PC-3 (cell line): ENCODE measurements at regions not wholly inside any gene's neighbourhood (a gene's known extent, or its start where the extent isn't known, plus 50 kb on each side); places are given as distances from the start of the nearest gene placed in this dataset.

ENCODE experiments used
- ATAC-seq: fragments of 200-7000 bp; cut with Tn5 transposase; 2 replicates; pipeline ENCODE4 v1.9.1; 2020; ENCODE audit warnings: mild to moderate bottlenecking, moderate library complexity
- BruUV-seq: library from RNA; stranded (reverse); fragments of 400-500 nt; replicated peaks from 2 replicates; lab custom pipeline; 2021; lab: Mats Ljungman, UMichigan
- CTCF ChIA-PET: fragments of 300-600 bp; sonication (Branson Sonifier 250); formaldehyde crosslinking; loops from one replicate; lab custom pipeline; 2022; ENCODE audit warnings: antibody characterized with exemption; lab: Charles Lee
- POLR2A ChIA-PET: fragments of 300-600 bp; sonication (Branson Sonifier 250); formaldehyde crosslinking; loops from one replicate; lab custom pipeline; 2022; ENCODE audit warnings: antibody characterized with exemption; ENCODE audit not compliant: unreplicated experiment; lab: Charles Lee
- DNase-seq: peaks from one replicate; pipeline ENCODE4 v3.0.0-alpha.2; 2015
- H2AFZ ChIP-seq: fragments of 300-600 bp; sonication (generic); 2 replicates; pipeline ENCODE4 v1.6.0; 2016; ENCODE audit warnings: antibody characterized with exemption, low read length
- H3F3A ChIP-seq: fragments of 300-600 bp; sonication (generic); one replicate; pipeline ENCODE4 v1.6.0; 2017; ENCODE audit warnings: antibody characterized with exemption, low read length, control low read depth, mild to moderate bottlenecking; ENCODE audit not compliant: unreplicated experiment
- H3K27ac ChIP-seq: fragments of 300-600 bp; sonication (generic); 2 replicates; pipeline ENCODE4 v1.5.1; 2016; ENCODE audit warnings: mild to moderate bottlenecking, low read length
- H3K27me3 ChIP-seq: fragments of 300-600 bp; sonication (generic); 2 replicates; pipeline ENCODE4 v1.6.1; 2016; ENCODE audit warnings: low read length, mixed read lengths
- H3K36me3 ChIP-seq: fragments of 300-600 bp; sonication (generic); 2 replicates; pipeline ENCODE4 v1.6.1; 2016; ENCODE audit warnings: low read depth, mixed run types, low read length, mixed read lengths
- H3K4me1 ChIP-seq: fragments of 300-600 bp; sonication (generic); 2 replicates; pipeline ENCODE4 v1.5.1; 2016; ENCODE audit warnings: low read length; ENCODE audit not compliant: insufficient read depth
- H3K4me2 ChIP-seq: fragments of 300-600 bp; sonication (generic); 2 replicates; pipeline ENCODE4 v1.6.0; 2016; ENCODE audit warnings: low read length
- H3K4me3 ChIP-seq: fragments of 300-600 bp; sonication (generic); 2 replicates; pipeline ENCODE4 v1.5.1; 2016; ENCODE audit warnings: mild to moderate bottlenecking, low read length, mixed read lengths
- H3K79me2 ChIP-seq: fragments of 300-600 bp; sonication (generic); 2 replicates; pipeline ENCODE4 v1.6.1; 2017; ENCODE audit warnings: low read length, mixed read lengths
- H3K9ac ChIP-seq: fragments of 300-600 bp; sonication (generic); 2 replicates; pipeline ENCODE4 v1.6.0; 2016; ENCODE audit warnings: mild to moderate bottlenecking, low read length
- H3K9me2 ChIP-seq: fragments of 300-600 bp; sonication (generic); replicated peaks from 2 replicates; pipeline ENCODE4 v1.6.1; 2016; ENCODE audit warnings: mixed run types, low read length, mixed read lengths
- H3K9me3 ChIP-seq: fragments of 300-600 bp; sonication (generic); 2 replicates; pipeline ENCODE4 v1.6.1; 2016; ENCODE audit warnings: low read length, mixed read lengths
- H4K20me1 ChIP-seq: fragments of 300-600 bp; sonication (generic); 2 replicates; pipeline ENCODE4 v1.6.1; 2016; ENCODE audit warnings: low read length, mixed read lengths
- EZH2 ChIP-seq: fragments of 300-600 bp; sonication (generic); IDR thresholded peaks from one replicate; pipeline ENCODE4 v1.6.1; 2017; ENCODE audit warnings: antibody characterized with exemption, mild to moderate bottlenecking, low read length; ENCODE audit not compliant: unreplicated experiment
- EZH2phosphoT487 ChIP-seq: fragments of 300-600 bp; sonication (generic); IDR thresholded peaks from 2 replicates; pipeline ENCODE4 v1.6.1; 2018; ENCODE audit warnings: mild to moderate bottlenecking, antibody characterized with exemption, low read length, borderline replicate concordance
- intact Hi-C: fragments of 100-400 bp; cut with micrococcal nuclease; formaldehyde crosslinking; loops from 2 replicates; pipeline ENCODE4 v1.9.0; 2023
- TF ChIP-seq, protein P1 (sequence below): fragments of 300-600 bp; sonication (generic); conservative IDR thresholded peaks from 2 replicates; pipeline ENCODE4 v1.5.1; 2017; ENCODE audit warnings: antibody characterized with exemption, low read depth, mild to moderate bottlenecking, low read length

GRCh38 chr18:47748093-47748796 is 182.2 kb downstream of the SMAD2 start:
- Histone ChIP-seq H3K9me3 (no peaks in the 10 kb centered on the region), H3K9ac (no peak overlapping the region), H3K4me1 (no peaks in the 10 kb centered on the region), H2AFZ (no peak overlapping the region), H3K9me2 (no peaks in the 10 kb centered on the region), H4K20me1 (no peaks in the 10 kb centered on the region), H3K4me2 (no peak overlapping the region), H3K4me3 (no peak overlapping the region), H3K79me2 (no peaks in the 10 kb centered on the region), H3K27ac (no peak overlapping the region), H3K27me3 (no peaks in the 10 kb centered on the region), H3K36me3 (no peaks in the 10 kb centered on the region), H3F3A (no peaks in the 10 kb centered on the region)
- ChIA-PET CTCF (no interaction called here), POLR2A (no interaction called here)
- DNase-seq: no peak
- no TSS peak for BruUV-seq
- ATAC-seq: no peak
- TF ChIP-seq EZH2 (no peak), EZH2phosphoT487 (no peak)
- TF ChIP-seq, protein P1, sequence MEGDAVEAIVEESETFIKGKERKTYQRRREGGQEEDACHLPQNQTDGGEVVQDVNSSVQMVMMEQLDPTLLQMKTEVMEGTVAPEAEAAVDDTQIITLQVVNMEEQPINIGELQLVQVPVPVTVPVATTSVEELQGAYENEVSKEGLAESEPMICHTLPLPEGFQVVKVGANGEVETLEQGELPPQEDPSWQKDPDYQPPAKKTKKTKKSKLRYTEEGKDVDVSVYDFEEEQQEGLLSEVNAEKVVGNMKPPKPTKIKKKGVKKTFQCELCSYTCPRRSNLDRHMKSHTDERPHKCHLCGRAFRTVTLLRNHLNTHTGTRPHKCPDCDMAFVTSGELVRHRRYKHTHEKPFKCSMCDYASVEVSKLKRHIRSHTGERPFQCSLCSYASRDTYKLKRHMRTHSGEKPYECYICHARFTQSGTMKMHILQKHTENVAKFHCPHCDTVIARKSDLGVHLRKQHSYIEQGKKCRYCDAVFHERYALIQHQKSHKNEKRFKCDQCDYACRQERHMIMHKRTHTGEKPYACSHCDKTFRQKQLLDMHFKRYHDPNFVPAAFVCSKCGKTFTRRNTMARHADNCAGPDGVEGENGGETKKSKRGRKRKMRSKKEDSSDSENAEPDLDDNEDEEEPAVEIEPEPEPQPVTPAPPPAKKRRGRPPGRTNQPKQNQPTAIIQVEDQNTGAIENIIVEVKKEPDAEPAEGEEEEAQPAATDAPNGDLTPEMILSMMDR: no peak
- intact Hi-C loops: loop anchor here (2.0 kb wide), 1 partner anchor 533 kb away; no protein-coding TSS in a partner anchor

DNA sequence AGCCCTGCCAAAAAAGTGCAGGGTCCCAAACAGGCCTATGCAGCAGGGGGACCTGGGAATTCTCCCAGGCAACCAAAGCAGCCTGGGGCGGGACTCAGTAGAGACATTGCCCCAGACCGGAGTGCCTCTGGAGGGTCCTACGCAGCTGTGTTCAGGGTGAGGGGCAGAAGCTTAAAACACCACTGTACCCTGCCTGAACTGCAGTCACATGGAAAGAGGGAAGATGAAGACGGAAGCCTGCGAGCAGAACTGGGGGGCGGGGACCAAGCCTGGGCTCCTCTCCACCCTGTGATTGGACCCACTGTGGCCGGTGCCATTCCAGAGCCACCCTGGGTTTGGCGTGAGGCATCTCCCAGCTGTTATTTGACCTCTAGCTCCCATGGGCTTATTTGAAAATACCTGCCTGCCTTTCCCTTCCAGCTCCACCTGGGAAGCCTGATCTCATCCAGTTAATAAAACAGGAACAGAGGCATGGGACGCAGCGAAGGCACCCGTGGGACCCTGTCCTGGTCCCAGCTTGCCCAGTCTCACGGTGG is 183.1 kb downstream of the SMAD2 start:
- ATAC-seq (no peak), DNase-seq (no peak)
- intact Hi-C loops: no loop called here
- H3K27me3 ChIP-seq: no peaks in the 10 kb centered on the region
- H4K20me1 ChIP-seq: no peaks in the 10 kb centered on the region
- TF ChIP-seq EZH2: no peak
- no peak for TF ChIP-seq EZH2phosphoT487
- TF ChIP-seq, protein P1: no peak
- BruUV-seq: no TSS peak
- no peaks in the 10 kb centered on the region for H3K4me1 ChIP-seq
- no peaks in the 10 kb centered on the region for H3K36me3 ChIP-seq
- no peaks in the 10 kb centered on the region for H3K9me2 ChIP-seq
- no peaks in the 10 kb centered on the region for H3K9me3 ChIP-seq
- H3F3A ChIP-seq: no peaks in the 10 kb centered on the region
- no peak overlapping the region for H2AFZ ChIP-seq
- no peak overlapping the region for H3K4me2 ChIP-seq
- no peak overlapping the region for H3K9ac ChIP-seq
- CTCF ChIA-PET: no interaction called here
- POLR2A ChIA-PET: no interaction called here
- H3K79me2 ChIP-seq: no peaks in the 10 kb centered on the region
- no peak overlapping the region for H3K4me3 ChIP-seq
- H3K27ac ChIP-seq: no peak overlapping the region

DNA sequence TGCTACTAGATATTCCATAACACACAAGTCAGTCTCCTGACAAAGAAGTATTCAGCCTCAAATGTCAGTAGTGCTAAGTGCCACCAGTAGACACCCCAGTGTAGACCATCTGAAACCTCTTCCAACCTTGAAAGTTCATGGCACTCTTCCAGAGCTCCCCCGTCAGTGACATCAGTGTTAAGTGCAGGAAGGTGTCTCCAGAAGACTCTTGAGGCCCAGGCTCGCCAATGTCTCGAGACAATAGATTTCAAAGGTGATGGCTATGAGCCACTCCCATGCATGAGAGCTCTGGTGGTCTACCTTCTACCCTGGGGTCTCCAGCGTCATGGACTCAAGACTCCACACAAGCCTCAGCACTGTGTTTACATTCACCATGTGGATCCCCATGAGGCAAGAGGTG is 183.8 kb downstream of the SMAD2 start:
- no peaks in the 10 kb centered on the region for H3K36me3 ChIP-seq
- H3K9ac ChIP-seq: no peak overlapping the region
- no peak for DNase-seq
- no peaks in the 10 kb centered on the region for H3K9me2 ChIP-seq
- ChIA-PET CTCF (no interaction called here), POLR2A (interaction anchor here (0.6 kb wide), 1 partner anchor 531 kb away, joined by 3 read pairs; no protein-coding TSS in a partner anchor)
- no peak overlapping the region for H3K4me2 ChIP-seq
- no peak overlapping the region for H3K4me3 ChIP-seq
- H3K27me3 ChIP-seq: no peaks in the 10 kb centered on the region
- H3K79me2 ChIP-seq: no peaks in the 10 kb centered on the region
- no peak for ATAC-seq
- no peaks in the 10 kb centered on the region for H3K9me3 ChIP-seq
- H3K27ac ChIP-seq: no peak overlapping the region
- TF ChIP-seq, protein P1: no peak
- TF ChIP-seq EZH2: no peak
- no peak for TF ChIP-seq EZH2phosphoT487
- no peaks in the 10 kb centered on the region for H4K20me1 ChIP-seq
- H3K4me1 ChIP-seq: no peaks in the 10 kb centered on the region
- H2AFZ ChIP-seq: no peak overlapping the region
- BruUV-seq: no TSS peak
- H3F3A ChIP-seq: no peaks in the 10 kb centered on the region
- intact Hi-C loops: no loop called here
